HUES6 (cell line): ENCODE measurements at regions not wholly inside any gene's neighbourhood (a gene's known extent, or its start where the extent isn't known, plus 50 kb on each side); places are given as distances from the start of the nearest gene placed in this dataset.

Experiments used
- H3K27ac ChIP-seq: 2 replicates; pipeline ENCODE4 v1.7.0; 2013; ENCODE audit warnings: low read depth, mild to moderate bottlenecking, low read length, inconsistent platforms
- H3K27me3 ChIP-seq: 2 replicates; pipeline ENCODE4 v1.6.1; 2013; ENCODE audit warnings: low read length; ENCODE audit not compliant: control insufficient read depth, insufficient read depth
- H3K36me3 ChIP-seq: 2 replicates; pipeline ENCODE4 v1.6.1; 2013; ENCODE audit warnings: low read length; ENCODE audit not compliant: control insufficient read depth, insufficient read depth
- H3K4me1 ChIP-seq: 2 replicates; pipeline ENCODE4 v1.6.1; 2013; ENCODE audit warnings: low read length; ENCODE audit not compliant: control insufficient read depth, insufficient read depth
- H3K4me3 ChIP-seq: 2 replicates; pipeline ENCODE4 v1.5.1; 2013; ENCODE audit warnings: low read depth, low read length
- H3K9ac ChIP-seq: one replicate; pipeline ENCODE4 v1.6.1; 2013; ENCODE audit warnings: mild to moderate bottlenecking, low read length
- H3K9me3 ChIP-seq: 2 replicates; pipeline ENCODE4 v1.6.1; 2013; ENCODE audit warnings: low read depth, low read length; ENCODE audit not compliant: control insufficient read depth, insufficient read depth

DNA sequence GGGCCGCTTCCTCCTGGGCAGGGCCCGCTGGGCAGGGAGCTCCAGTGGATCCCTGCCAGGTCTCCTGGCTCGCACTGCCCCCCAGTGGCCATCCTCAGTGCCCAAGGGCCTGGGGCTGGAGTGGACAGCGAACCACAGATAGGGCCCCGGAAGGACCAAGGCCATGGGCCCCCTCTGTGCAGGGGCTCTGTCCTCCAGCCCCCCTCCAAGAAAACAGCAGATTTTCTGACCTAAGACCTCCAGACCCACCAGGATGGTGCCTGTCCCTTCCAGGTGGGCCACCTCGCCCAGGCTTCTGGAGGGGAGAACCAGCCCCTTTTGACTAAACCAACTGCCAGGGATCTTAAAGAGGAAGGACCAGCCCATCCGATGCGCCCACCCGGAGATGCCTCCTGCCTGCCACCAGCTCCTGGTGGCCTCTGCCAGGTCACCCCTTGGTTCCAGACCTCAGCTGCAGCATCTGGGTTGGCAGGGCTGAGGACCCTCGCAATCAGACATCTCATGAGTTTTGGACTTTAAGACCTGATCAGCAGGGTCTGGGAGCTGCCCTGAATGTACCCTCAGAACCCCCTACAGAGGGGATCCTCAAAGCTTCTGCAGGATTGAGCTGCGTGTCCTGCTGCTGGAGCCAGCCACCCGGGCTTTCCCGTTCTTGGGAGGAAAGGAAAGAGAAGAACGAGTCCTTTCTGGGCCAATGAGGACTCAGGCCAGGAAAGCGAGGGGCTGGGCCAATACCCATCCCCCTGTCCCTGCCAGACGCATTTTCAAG is 325.8 kb upstream of the DIO3 start:
- peaks cover 7% of the 10 kb centered on the region; the same call in 1 of the 2 replicates for H3K4me1 ChIP-seq
- no peaks in the 10 kb centered on the region for H3K9me3 ChIP-seq
- no peak overlapping the region for H3K27ac ChIP-seq
- peaks cover 4% of the 10 kb centered on the region; the same call in 1 of the 2 replicates for H3K27me3 ChIP-seq
- H3K9ac ChIP-seq: no peak overlapping the region
- H3K4me3 ChIP-seq: no peak overlapping the region
- no peaks in the 10 kb centered on the region for H3K36me3 ChIP-seq

DNA sequence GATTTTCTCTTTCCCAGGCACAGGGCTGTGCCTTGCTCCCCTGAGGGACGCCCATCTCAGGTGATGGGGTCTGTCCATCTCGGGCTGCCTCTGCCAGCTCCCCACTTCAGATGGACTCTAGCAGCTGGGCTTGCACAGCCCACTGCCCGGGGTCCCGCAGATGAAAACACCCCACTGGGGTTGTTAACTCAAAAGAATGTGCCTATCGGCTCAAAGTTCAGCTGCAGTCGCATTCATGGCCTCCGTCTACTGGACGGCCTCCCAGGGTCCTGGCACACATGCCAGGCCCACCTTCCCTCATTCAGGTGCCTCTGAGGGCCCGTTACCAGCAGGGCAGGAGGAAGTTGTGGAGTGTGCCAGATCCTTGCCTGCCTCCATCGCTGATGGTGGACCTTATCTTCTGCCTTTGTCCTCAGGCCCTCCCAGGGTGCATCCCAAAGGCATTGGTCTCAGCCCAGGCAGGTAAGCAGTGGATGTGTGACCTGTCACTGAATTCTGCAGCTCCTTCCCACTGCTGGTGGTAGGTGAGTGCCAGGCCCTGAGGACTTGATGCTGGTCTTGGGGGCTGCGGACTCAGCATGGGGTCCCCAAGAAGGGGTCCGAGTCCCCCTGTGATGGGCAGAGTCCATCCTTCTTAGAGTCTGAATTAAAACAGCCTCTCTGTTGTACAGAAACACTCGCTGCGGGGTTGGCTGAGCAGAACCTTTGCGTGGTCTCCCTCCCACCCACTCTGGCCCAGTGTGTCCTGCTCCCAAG is 324.6 kb upstream of the DIO3 start:
- Histone ChIP-seq H3K4me1 (peaks cover 8% of the 10 kb centered on the region; the same call in 1 of the 2 replicates), H3K9me3 (0 out of 2 replicates have a peak, but pooled peaks cover 2% of the 10 kb centered on the region), H3K9ac (no peak overlapping the region), H3K4me3 (no peak overlapping the region), H3K27me3 (peaks cover 4% of the 10 kb centered on the region; the same call in 1 of the 2 replicates), H3K36me3 (no peaks in the 10 kb centered on the region), H3K27ac (no peak overlapping the region)

DNA sequence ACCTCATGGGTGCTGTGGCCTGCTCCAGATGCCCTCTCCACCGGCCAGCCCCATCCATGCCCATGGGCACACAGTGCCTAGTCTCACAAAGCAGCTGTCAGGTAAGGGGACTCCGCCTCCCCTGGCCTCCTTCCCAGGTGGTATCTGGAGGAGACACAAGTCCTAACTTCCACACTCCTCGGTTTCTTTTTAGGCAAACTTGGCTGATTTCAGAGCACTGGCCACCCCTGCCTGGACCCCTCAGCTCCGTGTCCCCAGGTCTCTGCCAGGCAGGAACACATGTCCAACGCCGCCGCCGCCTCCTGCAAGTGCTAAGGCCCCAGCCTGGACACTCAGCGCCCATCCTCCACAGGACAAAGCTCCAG is 324.1 kb upstream of the DIO3 start:
- Histone ChIP-seq H3K4me1 (peaks cover 14% of the 10 kb centered on the region; the same call in 1 of the 2 replicates), H3K36me3 (no peaks in the 10 kb centered on the region), H3K27me3 (peaks cover 4% of the 10 kb centered on the region; the same call in 1 of the 2 replicates), H3K9ac (no peak overlapping the region), H3K9me3 (0 out of 2 replicates have a peak, but pooled peaks cover 2% of the 10 kb centered on the region), H3K4me3 (no peak overlapping the region), H3K27ac (no peak overlapping the region)

DNA sequence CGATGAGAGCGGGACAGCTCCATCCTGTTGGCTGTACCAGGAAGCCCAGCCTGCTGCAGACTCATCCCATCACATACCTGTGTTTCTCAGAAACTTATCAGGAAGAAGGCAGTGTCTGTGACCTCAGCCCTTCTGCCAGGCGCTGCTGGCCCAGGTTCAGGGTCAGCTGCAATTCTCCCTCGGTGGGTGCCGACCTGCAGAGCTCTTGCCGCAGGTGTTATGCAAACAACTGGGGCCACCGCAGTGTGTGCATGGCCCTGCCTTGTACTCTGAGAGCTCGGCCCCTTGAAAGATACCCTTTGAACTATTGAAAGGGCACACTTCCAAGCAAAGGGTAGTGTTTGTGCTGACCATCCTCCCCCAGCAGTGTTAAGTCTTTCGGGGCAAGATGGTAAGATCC is 322.2 kb upstream of the DIO3 start:
- Histone ChIP-seq H3K9me3 (0 out of 2 replicates have a peak, but pooled peaks cover 2% of the 10 kb centered on the region), H3K9ac (no peak overlapping the region), H3K36me3 (no peaks in the 10 kb centered on the region), H3K4me3 (no peak overlapping the region), H3K27me3 (peaks cover 4% of the 10 kb centered on the region; the same call in 1 of the 2 replicates), H3K4me1 (peaks cover 19% of the 10 kb centered on the region; the same call in 1 of the 2 replicates), H3K27ac (no peak overlapping the region)

DNA sequence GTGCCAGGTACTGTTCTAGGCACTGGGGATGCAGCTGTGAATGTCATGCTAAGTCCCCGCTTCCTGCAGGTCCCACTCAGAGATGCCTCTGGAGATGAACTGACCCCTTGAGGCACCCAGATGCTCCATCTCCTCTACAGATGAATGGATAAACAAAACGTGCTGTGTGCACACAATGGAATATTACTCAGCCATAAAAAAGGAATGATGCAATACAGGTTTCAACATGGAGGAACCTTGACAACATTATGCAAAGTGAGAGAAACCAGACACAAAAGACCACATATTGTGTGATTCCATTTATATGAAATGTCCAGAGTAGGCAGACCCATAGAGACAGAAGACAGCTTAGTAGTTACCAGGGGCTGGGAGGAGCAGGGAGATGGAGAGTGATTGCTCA is 320.1 kb upstream of the DIO3 start:
- Histone ChIP-seq H3K9ac (no peak overlapping the region), H3K4me3 (no peak overlapping the region), H3K27me3 (peaks cover 4% of the 10 kb centered on the region; the same call in 1 of the 2 replicates), H3K4me1 (peaks cover 12% of the 10 kb centered on the region; the same call in 1 of the 2 replicates), H3K9me3 (0 out of 2 replicates have a peak, but pooled peaks cover 2% of the 10 kb centered on the region), H3K27ac (no peak overlapping the region), H3K36me3 (no peaks in the 10 kb centered on the region)

DNA sequence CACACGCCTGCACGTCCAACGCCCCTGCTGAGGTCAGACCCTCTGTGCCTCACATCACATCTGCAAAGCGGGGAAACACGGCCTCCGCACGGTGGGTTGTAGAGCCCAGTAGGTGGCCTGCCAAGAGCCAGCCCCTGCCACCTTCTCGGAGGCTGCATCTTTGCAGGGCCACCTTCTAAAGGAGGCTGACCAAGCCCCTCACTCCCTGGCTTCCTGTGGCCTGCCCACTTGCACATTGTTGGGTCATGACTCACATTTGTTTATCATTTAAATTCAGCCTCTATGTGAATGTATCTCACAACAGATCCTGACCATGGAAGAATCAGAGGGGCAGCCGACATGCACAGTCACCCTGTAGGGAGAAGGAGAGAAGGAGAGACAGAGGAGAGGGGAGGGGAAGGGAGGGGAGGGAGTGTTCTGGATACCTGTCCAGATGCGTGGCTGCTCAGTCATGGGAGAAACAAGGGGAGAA is 319.5 kb upstream of the DIO3 start:
- no peak overlapping the region for H3K4me3 ChIP-seq
- H3K36me3 ChIP-seq: no peaks in the 10 kb centered on the region
- H3K9me3 ChIP-seq: 0 out of 2 replicates have a peak, but pooled peaks cover 2% of the 10 kb centered on the region

DNA sequence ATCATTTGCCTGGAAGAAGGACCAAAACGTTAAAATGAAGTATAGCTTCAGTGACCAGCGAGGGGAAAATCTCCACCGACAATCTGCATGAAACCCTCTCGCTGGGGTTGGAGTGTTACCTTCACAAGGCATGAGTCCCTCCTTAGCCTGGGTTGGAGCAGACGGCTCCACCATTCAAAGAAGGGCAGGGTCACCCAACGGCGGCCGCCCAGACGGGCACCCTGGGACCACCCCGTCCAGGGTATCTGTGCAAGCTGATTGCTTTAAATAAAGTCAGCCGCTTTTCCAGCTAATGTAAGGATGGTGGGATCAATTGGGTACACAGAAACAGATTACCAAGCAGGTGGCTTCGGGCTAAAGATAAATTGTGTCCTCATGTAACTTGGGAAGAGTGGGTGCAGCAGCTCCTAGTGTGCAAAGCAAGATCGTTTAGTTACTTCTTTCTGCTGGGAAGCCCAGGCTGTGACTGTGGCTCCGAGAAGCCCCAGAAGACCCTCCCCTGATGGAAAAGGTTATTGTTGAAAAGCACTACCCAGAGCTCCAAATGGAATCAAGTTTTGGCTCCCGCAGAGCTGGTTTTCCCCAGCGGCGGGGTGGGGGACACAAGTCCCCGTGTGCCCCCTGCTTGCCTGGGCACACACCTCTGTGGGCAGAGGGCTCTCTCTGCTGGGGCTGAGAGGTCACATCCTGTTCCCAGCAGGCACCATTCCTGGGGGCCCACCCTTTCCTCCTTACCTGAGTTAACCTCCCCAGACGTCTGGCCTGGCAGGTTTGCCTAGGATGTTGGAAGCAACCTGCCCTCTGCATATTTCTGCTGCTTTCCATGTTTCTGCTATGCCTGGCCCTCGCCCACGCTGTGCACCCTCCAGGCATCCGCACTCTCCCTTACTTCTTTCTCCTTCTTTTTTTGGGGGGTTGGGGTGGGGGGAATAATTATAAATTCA is 318.6 kb upstream of the DIO3 start:
- H3K36me3 ChIP-seq: no peaks in the 10 kb centered on the region
- no peak overlapping the region for H3K9ac ChIP-seq
- no peak overlapping the region for H3K4me3 ChIP-seq
- peaks cover 12% of the 10 kb centered on the region; the same call in 1 of the 2 replicates for H3K4me1 ChIP-seq
- 0 out of 2 replicates have a peak, but pooled peaks cover 2% of the 10 kb centered on the region for H3K9me3 ChIP-seq
- H3K27ac ChIP-seq: no peak overlapping the region
- H3K27me3 ChIP-seq: peaks cover 4% of the 10 kb centered on the region; the same call in 1 of the 2 replicates

More for the DNA sequence above, 319.5 kb upstream of the DIO3 start:
- Histone ChIP-seq H3K4me1 (peaks cover 12% of the 10 kb centered on the region; the same call in 1 of the 2 replicates), H3K27me3 (peaks cover 4% of the 10 kb centered on the region; the same call in 1 of the 2 replicates), H3K9ac (no peak overlapping the region), H3K27ac (no peak overlapping the region)

DNA sequence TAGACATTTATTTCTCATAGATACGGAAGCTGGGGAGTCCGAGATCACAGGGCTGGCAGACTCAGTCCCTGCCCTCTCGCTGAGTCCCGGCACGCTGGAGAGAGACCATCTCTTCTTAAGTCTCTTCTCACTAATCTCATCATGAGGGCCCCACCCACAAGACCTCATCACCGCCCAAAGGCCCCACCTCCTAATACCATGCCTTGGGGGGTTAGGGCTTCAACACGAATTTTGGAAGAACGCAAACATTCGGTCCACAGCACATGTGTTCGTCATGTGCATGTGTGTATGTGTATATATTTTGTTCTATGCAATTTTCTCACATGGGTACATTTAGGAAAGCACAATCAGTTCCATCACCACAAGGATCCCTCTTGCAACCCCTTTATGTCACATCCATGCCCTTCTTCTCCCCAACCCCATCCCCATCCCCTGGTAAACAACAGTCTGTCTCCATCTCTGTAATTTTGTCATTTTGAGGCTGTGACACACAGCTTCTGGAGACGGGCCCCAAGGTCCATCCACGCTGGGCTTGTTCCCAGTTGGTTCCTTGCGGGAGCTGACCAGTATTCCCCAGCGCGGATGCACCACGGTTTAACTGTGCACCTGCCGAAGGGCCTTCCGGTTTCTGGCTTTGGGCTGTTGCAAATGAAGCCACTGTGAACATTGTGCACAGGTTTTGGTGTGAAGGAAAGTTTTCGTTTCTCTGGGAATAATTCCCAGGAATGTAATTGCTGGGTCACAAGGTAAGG is 317.5 kb upstream of the DIO3 start:
- no peak overlapping the region for H3K27ac ChIP-seq
- peaks cover 4% of the 10 kb centered on the region; the same call in 1 of the 2 replicates for H3K27me3 ChIP-seq
- H3K4me3 ChIP-seq: no peak overlapping the region
- H3K9ac ChIP-seq: no peak overlapping the region
- H3K36me3 ChIP-seq: no peaks in the 10 kb centered on the region
- H3K9me3 ChIP-seq: 0 out of 2 replicates have a peak, but pooled peaks cover 2% of the 10 kb centered on the region
- peaks cover 12% of the 10 kb centered on the region; the same call in 1 of the 2 replicates for H3K4me1 ChIP-seq

DNA sequence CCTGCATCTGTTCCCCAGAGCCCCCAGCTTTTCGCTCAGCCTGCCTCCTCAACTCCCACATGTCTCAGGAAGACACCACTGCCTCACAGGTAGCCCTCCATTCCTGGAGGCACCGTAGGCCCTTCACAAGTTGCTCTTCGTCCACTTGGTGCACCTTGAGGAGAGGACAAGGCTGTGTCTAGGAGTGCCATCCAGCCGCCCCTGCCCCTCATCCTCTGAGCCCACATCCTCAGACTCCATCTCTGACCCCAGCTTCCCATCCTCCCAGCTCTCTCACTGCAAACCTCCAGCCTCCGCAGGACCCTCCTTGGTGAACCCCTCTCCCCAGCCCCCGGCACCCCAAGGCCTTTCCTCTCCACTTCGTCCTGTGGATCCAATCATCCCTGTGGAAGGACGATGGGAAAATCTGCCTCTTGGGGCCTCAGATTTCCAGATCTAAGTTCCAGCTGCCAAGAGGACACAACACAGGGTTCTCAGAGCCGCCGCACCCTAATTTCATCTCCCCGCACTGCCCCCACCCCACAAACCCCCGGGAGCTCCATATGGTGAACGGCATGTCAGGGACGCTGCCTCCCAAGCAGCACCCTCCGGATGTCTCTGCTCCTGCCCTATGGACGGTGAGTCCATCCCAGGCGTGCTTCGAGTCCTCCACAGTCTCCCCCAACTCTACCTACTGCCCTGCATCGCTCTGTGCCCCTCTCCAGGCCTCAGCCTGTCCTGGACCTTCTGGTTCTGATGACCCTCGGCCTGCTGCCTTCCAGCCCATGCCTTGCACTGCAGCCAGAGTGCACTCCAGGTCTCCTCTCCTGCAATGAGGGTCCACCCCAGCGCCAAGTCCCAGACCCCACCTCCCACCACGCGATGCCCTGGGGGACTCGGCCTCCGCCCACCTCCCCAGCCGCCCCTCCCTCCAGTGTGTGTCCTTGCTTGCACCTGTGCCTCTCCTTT is 314.1 kb upstream of the DIO3 start:
- Histone ChIP-seq H3K27me3 (no peaks in the 10 kb centered on the region), H3K36me3 (no peaks in the 10 kb centered on the region), H3K9me3 (no peaks in the 10 kb centered on the region), H3K4me3 (no peak overlapping the region), H3K27ac (no peak overlapping the region), H3K9ac (no peak overlapping the region), H3K4me1 (peaks cover 6% of the 10 kb centered on the region; the same call in 1 of the 2 replicates)
